ENCODE measurements at regions not wholly inside any gene's neighbourhood (a gene's known extent, or its start where the extent isn't known, plus 50 kb on each side); places are given as distances from the start of the nearest gene placed in this dataset.

DNA sequence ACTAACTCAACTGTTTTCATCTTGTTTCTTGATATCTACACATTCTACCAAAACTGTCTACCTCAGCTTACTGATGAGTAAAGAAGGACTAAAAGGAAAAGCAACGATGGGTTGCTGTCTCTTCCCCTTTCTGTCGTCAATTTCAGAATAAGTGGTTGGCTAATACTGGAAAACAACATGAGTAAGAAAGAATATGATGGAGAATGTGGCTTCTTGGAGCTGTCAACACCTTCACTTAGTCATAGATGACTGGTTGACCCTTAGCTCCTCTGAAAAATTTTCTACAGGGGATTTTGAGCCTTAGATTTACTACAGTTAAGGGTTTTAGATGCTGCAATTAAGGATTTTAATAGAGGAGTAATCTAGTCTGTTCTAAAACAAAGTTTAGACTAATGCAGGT lies 797.9 kb downstream of the TLE4 start:
- CTCF ChIA-PET (ENCODE audit: low intra/inter-chr PET ratio, low total read pairs), result no interaction called here
- POLR2A ChIA-PET, result no interaction called here
- Histone ChIP-seq H3K4me2 (ENCODE audit: low read depth, low read length) (no peak overlapping the region), H4K20me1 (ENCODE audit: insufficient read depth, low read length) (no peaks in the 10 kb centered on the region), H3K36me3 (replicated peaks in 1 of 2; ENCODE audit: control insufficient read depth in 1 of 2, insufficient read depth in 2 of 2, low read length in 2 of 2) (no peaks in the 10 kb centered on the region), H3K4me3 (replicated peaks in 1 of 3; ENCODE audit: insufficient read depth in 1 of 3, low read depth in 2 of 3, low read length in 3 of 3) (no peak overlapping the region), H3K4me1 (ENCODE audit: insufficient read depth, low read length) (no peaks in the 10 kb centered on the region), H2AFZ (ENCODE audit: low read length) (no peak overlapping the region), H3K27me3 (ENCODE audit: control insufficient read depth in 1 of 2, insufficient read depth in 2 of 2, low read length in 2 of 2) (no peaks in the 10 kb centered on the region), H3K79me2 (ENCODE audit: insufficient read depth, low read length) (no peaks in the 10 kb centered on the region), H3K9ac (ENCODE audit: insufficient read depth, low read depth, low read length) (no peak overlapping the region), H3K9me3 (ENCODE audit: low read length) (peaks cover 51% of the 10 kb centered on the region), H3K27ac (ENCODE audit: extremely low read length, insufficient read depth, low read length) (no peak overlapping the region)
- 15% methylated on average over 2 of the region's 2 CpGs for WGBS (ENCODE audit: low lambda C conversion rate)
- no peak for DNase-seq (ENCODE audit: low spot score)
- no TSS peak for BruUV-seq (replicated peaks)
- ATAC-seq, result no peak
- in situ Hi-C loops (cut with HindIII; ENCODE audit: extremely low pct_ligation_motif_present, low pct_unique_long_range_greater_than_20kb), result no loop called here
- TF ChIP-seq HOXA9 (CRISPR knock-in tag; IDR thresholded peaks at IDR 0.05; ENCODE audit: borderline replicate concordance), result no peak
- TF ChIP-seq RFXAP (CRISPR knock-in tag; IDR thresholded peaks at IDR 0.05; ENCODE audit: borderline replicate concordance), result no peak
- TF ChIP-seq POLR2G (IDR thresholded peaks at IDR 0.05; ENCODE audit: low read depth, low read length), result no peak
- TF ChIP-seq, protein P1, sequence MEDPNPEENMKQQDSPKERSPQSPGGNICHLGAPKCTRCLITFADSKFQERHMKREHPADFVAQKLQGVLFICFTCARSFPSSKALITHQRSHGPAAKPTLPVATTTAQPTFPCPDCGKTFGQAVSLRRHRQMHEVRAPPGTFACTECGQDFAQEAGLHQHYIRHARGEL (CRISPR knock-in tag; IDR thresholded peaks at IDR 0.05), result no peak
- no peak for TF ChIP-seq PHB2 (IDR thresholded peaks at IDR 0.05; ENCODE audit: partially characterized antibody)
- TF ChIP-seq ZNF609 (CRISPR knock-in tag; IDR thresholded peaks at IDR 0.05; ENCODE audit: borderline replicate concordance), result no peak
- no peak for TF ChIP-seq ZNF766 (CRISPR knock-in tag; IDR thresholded peaks at IDR 0.05; ENCODE audit: borderline replicate concordance)
- TF ChIP-seq ZNF10 (CRISPR knock-in tag; IDR thresholded peaks at IDR 0.05; ENCODE audit: borderline replicate concordance, low read depth), result no peak
- no peak for FAIRE-seq
- intact Hi-C loops (cut with micrococcal nuclease; ENCODE audit: unreplicated experiment), result no loop called here
